ENCODE measurements at regions not wholly inside any gene's neighbourhood (a gene's known extent, or its start where the extent isn't known, plus 50 kb on each side); places are given as distances from the start of the nearest gene placed in this dataset.

- TF ChIP-seq POLR2AphosphoS5 (IDR thresholded peaks at IDR 0.05): no peak
- TF ChIP-seq CTCF (IDR thresholded peaks at IDR 0.05): no peak
- TF ChIP-seq POLR2A (IDR thresholded peaks at IDR 0.05): no peak
Observed at GRCh38 chr6:168920289-168920688, 333.4 kb downstream of the THBS2 start.
